GM06990 (cell line): ENCODE measurements at regions not wholly inside any gene's neighbourhood (a gene's known extent, or its start where the extent isn't known, plus 50 kb on each side); places are given as distances from the start of the nearest gene placed in this dataset.

Experiments
- DNase-seq: peaks from one replicate; pipeline ENCODE4 v3.0.0-alpha.2; 2011; ENCODE audit not compliant: insufficient read length; ENCODE audit errors: extremely low read depth
- H3K27me3 ChIP-seq: replicated peaks from 2 replicates; pipeline ENCODE4 v1.6.0; 2011; ENCODE audit warnings: low read length; ENCODE audit not compliant: control insufficient read depth, insufficient read depth
- H3K36me3 ChIP-seq: 2 replicates; pipeline ENCODE4 v1.5.1; 2011; ENCODE audit warnings: low read length; ENCODE audit not compliant: control insufficient read depth, insufficient read depth
- H3K4me3 ChIP-seq: replicated peaks from 2 replicates; pipeline ENCODE4 v1.5.1; 2011; ENCODE audit warnings: low read depth, mild to moderate bottlenecking, control low read depth, low read length
- CTCF ChIP-seq: IDR thresholded peaks from 2 replicates; pipeline ENCODE4 v1.5.1; 2011; ENCODE audit warnings: low read length, control low read depth, mild to moderate bottlenecking, inconsistent platforms; ENCODE audit not compliant: insufficient read depth, poor library complexity, severe bottlenecking

- no peak for DNase-seq
- H3K36me3 ChIP-seq = no peaks in the 10 kb centered on the region
- TF ChIP-seq CTCF = no peak
- H3K27me3 ChIP-seq = no peaks in the 10 kb centered on the region
- no peak overlapping the region for H3K4me3 ChIP-seq
These were observed 569.2 kb downstream of the ZEB2 start for GRCh38 chr2:143950704-143951103.

GRCh38 chr2:143949121-143949848 is 570.6 kb downstream of the ZEB2 start:
- Histone ChIP-seq H3K27me3 (no peaks in the 10 kb centered on the region), H3K4me3 (no peak overlapping the region), H3K36me3 (no peaks in the 10 kb centered on the region)
- no peak for TF ChIP-seq CTCF
- DNase-seq = no peak

- TF ChIP-seq CTCF = no peak
- H3K36me3 ChIP-seq = no peaks in the 10 kb centered on the region
- no peak overlapping the region for H3K4me3 ChIP-seq
- DNase-seq = no peak
- H3K27me3 ChIP-seq = no peaks in the 10 kb centered on the region
These were observed 571.2 kb downstream of the ZEB2 start for GRCh38 chr2:143948710-143949109.

- Histone ChIP-seq H3K27me3 (no peaks in the 10 kb centered on the region), H3K4me3 (no peak overlapping the region), H3K36me3 (no peaks in the 10 kb centered on the region)
- no peak for DNase-seq
- TF ChIP-seq CTCF = no peak
These were observed 573.2 kb downstream of the ZEB2 start for GRCh38 chr2:143946436-143947391.

GRCh38 chr2:143942486-143942885 is 577.4 kb downstream of the ZEB2 start:
- no peak overlapping the region for H3K4me3 ChIP-seq
- no peak for DNase-seq
- H3K36me3 ChIP-seq = no peaks in the 10 kb centered on the region
- peaks cover 2% of the 10 kb centered on the region; the same call in 1 of the 2 replicates for H3K27me3 ChIP-seq
- TF ChIP-seq CTCF = no peak
